Ishikawa (cell line): ENCODE measurements at regions not wholly inside any gene's neighbourhood (a gene's known extent, or its start where the extent isn't known, plus 50 kb on each side); places are given as distances from the start of the nearest gene placed in this dataset.

ENCODE experiments used
- CEBPB ChIP-seq: IDR thresholded peaks from 2 replicates; pipeline ENCODE4 v1.6.1; 2012
- CREB1 ChIP-seq: IDR thresholded peaks from 2 replicates; pipeline ENCODE4 v1.6.1; 2012; ENCODE audit warnings: low read depth
- EGR1 ChIP-seq: IDR thresholded peaks from 2 replicates; pipeline ENCODE4 v1.6.1; 2012
- EP300 ChIP-seq: IDR thresholded peaks from 2 replicates; pipeline ENCODE4 v1.6.1; 2012; ENCODE audit warnings: borderline replicate concordance
- FOXM1 ChIP-seq: IDR thresholded peaks from 2 replicates; pipeline ENCODE4 v1.6.1; 2012; ENCODE audit warnings: low read depth, borderline replicate concordance
- MAX ChIP-seq: IDR thresholded peaks from 2 replicates; pipeline ENCODE4 v1.6.1; 2012
- NFIC ChIP-seq: IDR thresholded peaks from 2 replicates; pipeline ENCODE4 v1.6.1; 2012
- RAD21 ChIP-seq: IDR thresholded peaks from 2 replicates; pipeline ENCODE4 v1.6.1; 2012; ENCODE audit warnings: low read depth
- REST ChIP-seq: IDR thresholded peaks from 2 replicates; pipeline ENCODE4 v1.6.1; 2012; ENCODE audit warnings: low read depth, mild to moderate bottlenecking
- TAF1 ChIP-seq: IDR thresholded peaks from 2 replicates; pipeline ENCODE4 v1.6.1; 2012; ENCODE audit warnings: low read depth, mild to moderate bottlenecking
- TCF12 ChIP-seq: IDR thresholded peaks from 2 replicates; pipeline ENCODE4 v1.6.1; 2012; ENCODE audit warnings: low read depth
- TEAD4 ChIP-seq: IDR thresholded peaks from 2 replicates; pipeline ENCODE4 v1.6.1; 2012
- USF1 ChIP-seq: IDR thresholded peaks from 2 replicates; pipeline ENCODE4 v1.6.1; 2012
- YY1 ChIP-seq: IDR thresholded peaks from 2 replicates; pipeline ENCODE4 v1.6.1; 2012; ENCODE audit warnings: low read depth
- ZBTB7A ChIP-seq: IDR thresholded peaks from 2 replicates; pipeline ENCODE4 v1.6.1; 2012; ENCODE audit warnings: low read depth

GRCh38 chr12:63007726-63008125 is 72.8 kb upstream of the PPM1H start:
- TF ChIP-seq FOXM1 = no peak
- no peak for TF ChIP-seq NFIC
- TF ChIP-seq TCF12 = no peak
- no peak for TF ChIP-seq EGR1
- TF ChIP-seq CREB1 = no peak
- no peak for TF ChIP-seq CEBPB
- TF ChIP-seq ZBTB7A = no peak
- no peak for TF ChIP-seq USF1
- TF ChIP-seq EP300 = no peak
- no peak for TF ChIP-seq MAX
- TF ChIP-seq TEAD4 = no peak
- TF ChIP-seq YY1 = no peak
- TF ChIP-seq RAD21 = no peak
- TF ChIP-seq TAF1 = no peak
- TF ChIP-seq REST = no peak

- TF ChIP-seq YY1 = no peak
- 0 out of 2 replicates have a peak, but pooled peaks have one; percentile 43 for TF ChIP-seq CEBPB
These were observed 71.6 kb upstream of the PPM1H start for GRCh38 chr12:63006536-63006935.

- TF ChIP-seq TCF12 (no peak), RAD21 (no peak), TAF1 (no peak), NFIC (no peak), YY1 (no peak), REST (no peak), FOXM1 (no peak), CREB1 (no peak), EP300 (no peak), TEAD4 (no peak), EGR1 (no peak), CEBPB (no peak), ZBTB7A (no peak), MAX (no peak), USF1 (no peak)
These were observed 70.4 kb upstream of the PPM1H start for GRCh38 chr12:63005382-63005781.

GRCh38 chr12:63003223-63003819 is 68.4 kb upstream of the PPM1H start:
- no peak for TF ChIP-seq CREB1
- no peak for TF ChIP-seq YY1
- no peak for TF ChIP-seq FOXM1
- TF ChIP-seq TEAD4 = no peak
- no peak for TF ChIP-seq ZBTB7A
- TF ChIP-seq EP300 = no peak
- TF ChIP-seq TAF1 = no peak

GRCh38 chr12:62998454-62998853 is 63.5 kb upstream of the PPM1H start:
- no peak for TF ChIP-seq NFIC
- TF ChIP-seq TAF1 = no peak
- TF ChIP-seq CEBPB = no peak
- no peak for TF ChIP-seq TCF12
- no peak for TF ChIP-seq USF1
- TF ChIP-seq ZBTB7A = no peak
- no peak for TF ChIP-seq CREB1
- TF ChIP-seq MAX = no peak

GRCh38 chr12:62995097-62995496 is 60.1 kb upstream of the PPM1H start:
- TF ChIP-seq TAF1 (no peak), USF1 (no peak), YY1 (no peak), EP300 (no peak), TEAD4 (no peak), NFIC (no peak), RAD21 (no peak), EGR1 (no peak), REST (no peak), CEBPB (no peak), MAX (no peak), TCF12 (no peak), FOXM1 (no peak), ZBTB7A (no peak)
